ENCODE measurements at regions not wholly inside any gene's neighbourhood (a gene's known extent, or its start where the extent isn't known, plus 50 kb on each side); places are given as distances from the start of the nearest gene placed in this dataset.

- TF ChIP-seq CTCF (IDR thresholded peaks at IDR 0.05): peak in 1 of 3 experiments; percentile 2
- no peak for TF ChIP-seq POLR2A (IDR thresholded peaks at IDR 0.05; ENCODE audit: low read depth)
- TF ChIP-seq EP300 (IDR thresholded peaks at IDR 0.05): no peak
- no peak for TF ChIP-seq POLR2AphosphoS5 (IDR thresholded peaks at IDR 0.05)
These were observed 249.2 kb downstream of the TXNL1 start for GRCh38 chr18:56389190-56389589.
